ENCODE measurements at regions not wholly inside any gene's neighbourhood (a gene's known extent, or its start where the extent isn't known, plus 50 kb on each side); places are given as distances from the start of the nearest gene placed in this dataset.
A peak's percentile ranks its signal among the peaks of the same experiment; 100 is the strongest.

- no peak for DNase-seq
Measured at GRCh38 chr4:102441978-102442911, 58.9 kb upstream of the NFKB1 start.

- no peak for DNase-seq
Measured at GRCh38 chr4:102444752-102445151, 56.4 kb upstream of the NFKB1 start.

- DNase-seq = no peak
Measured at GRCh38 chr4:102445213-102445612, 55.9 kb upstream of the NFKB1 start.

- no peak for DNase-seq
Measured at GRCh38 chr4:102447413-102447812, 53.7 kb upstream of the NFKB1 start.

- peak; percentile 29 for DNase-seq
Measured at GRCh38 chr4:102449751-102450352, 51.3 kb upstream of the NFKB1 start.

- no peak for DNase-seq
Measured at GRCh38 chr4:102451266-102451665, 49.9 kb upstream of the NFKB1 start.

All from CD4-positive, alpha-beta T cell treated with Interferon gamma for 1 hour (primary cell).